ENCODE measurements at regions not wholly inside any gene's neighbourhood (a gene's known extent, or its start where the extent isn't known, plus 50 kb on each side); places are given as distances from the start of the nearest gene placed in this dataset.

DNA sequence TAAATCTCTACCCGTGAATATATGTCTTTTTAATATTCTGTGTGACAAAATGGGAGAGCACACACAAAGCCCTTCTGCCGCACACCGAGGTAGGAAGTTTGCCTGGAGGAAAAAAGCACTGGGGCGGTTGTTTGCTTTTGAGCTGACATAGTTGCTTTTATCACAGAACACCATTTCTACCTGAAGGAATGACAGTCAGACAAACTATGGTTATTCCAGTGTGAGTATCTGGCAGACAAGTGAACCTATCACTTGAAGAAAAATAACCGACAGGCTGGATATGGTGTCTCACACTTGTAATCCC, 67.6 kb upstream of the SERTAD2 start:
- TF ChIP-seq POLR2A (IDR thresholded peaks at IDR 0.05): no peak
- TF ChIP-seq, protein P1, sequence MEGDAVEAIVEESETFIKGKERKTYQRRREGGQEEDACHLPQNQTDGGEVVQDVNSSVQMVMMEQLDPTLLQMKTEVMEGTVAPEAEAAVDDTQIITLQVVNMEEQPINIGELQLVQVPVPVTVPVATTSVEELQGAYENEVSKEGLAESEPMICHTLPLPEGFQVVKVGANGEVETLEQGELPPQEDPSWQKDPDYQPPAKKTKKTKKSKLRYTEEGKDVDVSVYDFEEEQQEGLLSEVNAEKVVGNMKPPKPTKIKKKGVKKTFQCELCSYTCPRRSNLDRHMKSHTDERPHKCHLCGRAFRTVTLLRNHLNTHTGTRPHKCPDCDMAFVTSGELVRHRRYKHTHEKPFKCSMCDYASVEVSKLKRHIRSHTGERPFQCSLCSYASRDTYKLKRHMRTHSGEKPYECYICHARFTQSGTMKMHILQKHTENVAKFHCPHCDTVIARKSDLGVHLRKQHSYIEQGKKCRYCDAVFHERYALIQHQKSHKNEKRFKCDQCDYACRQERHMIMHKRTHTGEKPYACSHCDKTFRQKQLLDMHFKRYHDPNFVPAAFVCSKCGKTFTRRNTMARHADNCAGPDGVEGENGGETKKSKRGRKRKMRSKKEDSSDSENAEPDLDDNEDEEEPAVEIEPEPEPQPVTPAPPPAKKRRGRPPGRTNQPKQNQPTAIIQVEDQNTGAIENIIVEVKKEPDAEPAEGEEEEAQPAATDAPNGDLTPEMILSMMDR (IDR thresholded peaks at IDR 0.05): no peak
